K562 (cell line): ENCODE measurements at regions not wholly inside any gene's neighbourhood (a gene's known extent, or its start where the extent isn't known, plus 50 kb on each side); places are given as distances from the start of the nearest gene placed in this dataset.

Experiments used
- ELK1 ChIP-seq: sonication (generic); formaldehyde crosslinking; IDR thresholded peaks from 2 replicates; pipeline ENCODE4 v1.8.1; 2022; ENCODE audit warnings: missing genetic modification reagents
- ESRRA ChIP-seq: fragments of 450-650 bp; IDR thresholded peaks from 2 replicates; pipeline ENCODE4 v1.6.1; 2014; ENCODE audit warnings: low read depth, mild to moderate bottlenecking, moderate library complexity, borderline replicate concordance
- ETV6 ChIP-seq, 3 experiments: fragments of 150-350 bp in 1 of 3; sonication (generic) in 1 of 3; formaldehyde crosslinking in 1 of 3; IDR thresholded peaks; 2 replicates each; pipeline versions ENCODE4 v1.6.1 to v1.8.0; 2014 to 2022; ENCODE audit warnings: borderline replicate concordance in 2 of 3, low read depth in 2 of 3, antibody characterized with exemption in 1 of 3, low read length in 1 of 3, mild to moderate bottlenecking in 1 of 3, missing genetic modification reagents in 1 of 3
- KDM1A ChIP-seq, 2 experiments: fragments of 450-650 bp; IDR thresholded peaks; 2 replicates each; pipeline ENCODE4 v1.6.1; 2016; ENCODE audit warnings: mild to moderate bottlenecking in 2 of 2
- MAZ ChIP-seq, 2 experiments: fragments of 450-650 bp in 1 of 2; sonication (generic) in 1 of 2; formaldehyde crosslinking; IDR thresholded peaks in 1 of 2; conservative IDR thresholded peaks in 1 of 2; 2 replicates each; pipeline versions ENCODE4 v1.4.0 to v1.5.0; 2020; ENCODE audit warnings: mild to moderate bottlenecking in 1 of 2, missing genetic modification reagents in 1 of 2
- POLR2A ChIP-seq: fragments of 450-650 bp; conservative IDR thresholded peaks from 2 replicates; pipeline ENCODE4 v1.6.1; 2016
- POLR2AphosphoS5 ChIP-seq: IDR thresholded peaks from 2 replicates; pipeline ENCODE4 v1.6.1; 2011; ENCODE audit warnings: mild to moderate bottlenecking, low read depth, low read length, moderate library complexity; ENCODE audit not compliant: control insufficient read depth, insufficient read depth
- RAD21 ChIP-seq, 2 experiments: fragments of 250-450 bp in 1 of 2; fragments of 450-650 bp in 1 of 2; sonication (Bioruptor Pico) in 1 of 2; formaldehyde crosslinking in 1 of 2; IDR thresholded peaks in 1 of 2; conservative IDR thresholded peaks in 1 of 2; 2 replicates each; pipeline versions ENCODE4 v1.4.0 to v1.8.0; 2020 to 2022; ENCODE audit warnings: mild to moderate bottlenecking in 2 of 2, moderate library complexity in 1 of 2
- TEAD1 ChIP-seq, 2 experiments: fragments of 450-650 bp in 1 of 2; sonication (generic) in 1 of 2; formaldehyde crosslinking; IDR thresholded peaks; 2 replicates each; pipeline versions ENCODE4 v1.4.0 to v1.8.0; 2020 to 2022; ENCODE audit warnings: mild to moderate bottlenecking in 2 of 2, missing genetic modification reagents in 1 of 2
- USF2 ChIP-seq: sonication (generic); formaldehyde crosslinking; IDR thresholded peaks from 2 replicates; pipeline ENCODE4 v1.5.0; 2020; ENCODE audit warnings: missing genetic modification reagents
- ZKSCAN1 ChIP-seq: fragments of 150-350 bp; IDR thresholded peaks from 2 replicates; pipeline ENCODE4 v1.6.1; 2016; ENCODE audit warnings: low read depth, low read length
- ZNF239 ChIP-seq: fragments of 250-450 bp; sonication (Bioruptor Pico); IDR thresholded peaks from 2 replicates; pipeline ENCODE4 v1.4.0; 2020; ENCODE audit warnings: mild to moderate bottlenecking
- ZNF274 ChIP-seq: IDR thresholded peaks from 2 replicates; pipeline ENCODE4 v1.6.1; 2011; ENCODE audit warnings: low read depth, mild to moderate bottlenecking, low read length, moderate library complexity, borderline replicate concordance
- ZNF282 ChIP-seq: sonication (generic); formaldehyde crosslinking; IDR thresholded peaks from 2 replicates; pipeline ENCODE4 v1.8.1; 2023; ENCODE audit warnings: missing genetic modification reagents

- TF ChIP-seq ZKSCAN1 (no peak), POLR2AphosphoS5 (no peak), USF2 (CRISPR knock-in tag) (no peak), POLR2A (no peak), TEAD1 (CRISPR knock-in tag; IDR thresholded peaks at IDR 0.05) (no peak), ELK1 (CRISPR knock-in tag) (no peak), RAD21 (CRISPR knock-in tag; conservative IDR thresholded peaks at IDR 0.05 in 1 of 2, IDR thresholded peaks at IDR 0.05 in 1 of 2) (no peak), ETV6 (IDR thresholded peaks at IDR 0.05; ENCODE audit: borderline replicate concordance in 1 of 2, low read depth in 2 of 2, low read length in 1 of 2) (no peak), ETV6 (CRISPR knock-in tag; IDR thresholded peaks at IDR 0.05; ENCODE audit: borderline replicate concordance) (no peak), KDM1A (IDR thresholded peaks at IDR 0.05) (no peak), ZNF282 (no peak), ESRRA (no peak), ZNF239 (CRISPR knock-in tag) (no peak), MAZ (CRISPR knock-in tag; conservative IDR thresholded peaks at IDR 0.05 in 1 of 2, IDR thresholded peaks at IDR 0.05 in 1 of 2) (no peak), ZNF274 (no peak)
Measured at GRCh38 chr1:2917284-2917683, 104.0 kb upstream of the ACTRT2 start.
